B cell (primary cell): ENCODE measurements at regions not wholly inside any gene's neighbourhood (a gene's known extent, or its start where the extent isn't known, plus 50 kb on each side); places are given as distances from the start of the nearest gene placed in this dataset.

ENCODE experiments used
- CTCF ChIP-seq: fragments of 200-600 bp; IDR thresholded peaks from one replicate; pipeline ENCODE4 v1.8.0; 2022; ENCODE audit warnings: antibody characterized with exemption, mild to moderate bottlenecking
- EZH2 ChIP-seq: IDR thresholded peaks from 2 replicates; pipeline ENCODE4 v1.6.1; 2012; ENCODE audit warnings: borderline replicate concordance, low read depth, mild to moderate bottlenecking, moderate library complexity, low read length; ENCODE audit not compliant: insufficient read depth, poor library complexity, severe bottlenecking

DNA sequence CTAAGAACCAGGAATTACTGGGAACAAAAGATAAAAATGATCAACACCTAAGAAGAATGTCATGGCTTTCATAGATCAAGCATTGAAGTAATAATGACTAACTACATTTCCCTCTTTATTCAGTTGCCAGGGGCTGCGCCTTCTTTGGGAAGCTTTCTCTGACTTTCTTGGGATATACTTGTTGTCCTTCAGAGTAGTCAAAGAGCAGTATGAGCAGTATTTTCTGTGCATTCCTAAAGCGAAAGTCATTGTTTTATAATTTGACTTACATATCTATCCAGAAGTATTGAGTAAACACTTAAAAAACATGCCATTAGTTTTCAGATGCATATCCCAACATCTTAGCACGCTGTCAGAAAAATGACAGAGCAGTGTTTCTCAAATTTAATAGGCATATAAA is 2412.4 kb downstream of the PCDH9 start:
- TF ChIP-seq EZH2 (no peak), CTCF (no peak)
